Prostate gland (tissue), 2 donors: ENCODE measurements at regions not wholly inside any gene's neighbourhood (a gene's known extent, or its start where the extent isn't known, plus 50 kb on each side); places are given as distances from the start of the nearest gene placed in this dataset.

ENCODE experiments used
- POLR2A ChIP-seq: fragments of 450-650 bp; IDR thresholded peaks from one replicate; pipeline ENCODE4 v1.6.1; 2016; ENCODE audit warnings: antibody characterized with exemption, mild to moderate bottlenecking
- TF ChIP-seq, protein P1 (sequence below), 4 experiments: fragments of 200-600 bp in 2 of 4; fragments of 450-650 bp in 2 of 4; sonication (generic) in 2 of 4; IDR thresholded peaks; 1 replicate in 3 of 4; 2 replicates in 1 of 4; pipeline ENCODE4 v1.5.1; 2016 to 2019; ENCODE audit warnings: antibody characterized with exemption in 4 of 4, mild to moderate bottlenecking in 2 of 4, moderate library complexity in 2 of 4

DNA sequence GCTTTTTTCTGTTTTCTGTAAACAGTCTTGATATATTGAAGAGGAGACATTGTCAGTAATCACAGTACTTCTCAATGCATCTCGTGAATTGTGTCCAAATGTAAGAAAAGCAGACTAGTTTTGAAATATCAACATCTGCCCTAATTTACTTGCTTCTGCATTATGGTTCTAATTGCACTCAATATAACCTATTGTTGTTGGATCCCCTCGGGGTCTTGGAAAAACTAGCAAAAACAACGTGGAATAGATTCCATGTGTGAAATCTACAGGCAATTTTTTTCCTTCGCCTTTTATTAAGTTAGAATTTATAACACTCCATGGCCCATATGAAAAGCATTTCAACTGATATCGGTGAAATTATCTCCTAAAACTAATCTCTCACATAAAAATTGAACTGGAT lies 236.5 kb downstream of the TTLL7 start:
- TF ChIP-seq, protein P1, sequence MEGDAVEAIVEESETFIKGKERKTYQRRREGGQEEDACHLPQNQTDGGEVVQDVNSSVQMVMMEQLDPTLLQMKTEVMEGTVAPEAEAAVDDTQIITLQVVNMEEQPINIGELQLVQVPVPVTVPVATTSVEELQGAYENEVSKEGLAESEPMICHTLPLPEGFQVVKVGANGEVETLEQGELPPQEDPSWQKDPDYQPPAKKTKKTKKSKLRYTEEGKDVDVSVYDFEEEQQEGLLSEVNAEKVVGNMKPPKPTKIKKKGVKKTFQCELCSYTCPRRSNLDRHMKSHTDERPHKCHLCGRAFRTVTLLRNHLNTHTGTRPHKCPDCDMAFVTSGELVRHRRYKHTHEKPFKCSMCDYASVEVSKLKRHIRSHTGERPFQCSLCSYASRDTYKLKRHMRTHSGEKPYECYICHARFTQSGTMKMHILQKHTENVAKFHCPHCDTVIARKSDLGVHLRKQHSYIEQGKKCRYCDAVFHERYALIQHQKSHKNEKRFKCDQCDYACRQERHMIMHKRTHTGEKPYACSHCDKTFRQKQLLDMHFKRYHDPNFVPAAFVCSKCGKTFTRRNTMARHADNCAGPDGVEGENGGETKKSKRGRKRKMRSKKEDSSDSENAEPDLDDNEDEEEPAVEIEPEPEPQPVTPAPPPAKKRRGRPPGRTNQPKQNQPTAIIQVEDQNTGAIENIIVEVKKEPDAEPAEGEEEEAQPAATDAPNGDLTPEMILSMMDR (IDR thresholded peaks at IDR 0.05): no peak
- no peak for TF ChIP-seq POLR2A
